ENCODE measurements at regions not wholly inside any gene's neighbourhood (a gene's known extent, or its start where the extent isn't known, plus 50 kb on each side); places are given as distances from the start of the nearest gene placed in this dataset.
"Not testable (repeated sequence)": the region's sequence is repeated elsewhere in the genome, so short reads cannot be mapped to it uniquely, and the experiment has no call there.

- no peak for DNase-seq (ENCODE audit: low spot score)
- intact Hi-C loops (cut with DNase I), result no loop called here
Measured at GRCh38 chrX:487836-488235, 101.1 kb upstream of the PPP2R3B start.

GRCh38 chrX:489820-490219 lies 103.1 kb upstream of the PPP2R3B start:
- intact Hi-C loops (cut with DNase I), result no loop called here
- DNase-seq (ENCODE audit: low spot score), result no peak

- intact Hi-C loops (cut with DNase I), result no loop called here
Measured at GRCh38 chrX:497186-498014, 110.7 kb upstream of the PPP2R3B start.

GRCh38 chrX:498901-499300 lies 112.2 kb upstream of the PPP2R3B start:
- intact Hi-C loops (cut with DNase I); DNase-seq (ENCODE audit: low spot score): not testable (repeated sequence)

More at GRCh38 chrX:497186-498014, 110.7 kb upstream of the PPP2R3B start:
- DNase-seq (ENCODE audit: low spot score), result no peak

GRCh38 chrX:499870-500364 lies 113.2 kb upstream of the PPP2R3B start:
- no peak for DNase-seq (ENCODE audit: low spot score)
- intact Hi-C loops (cut with DNase I), result no loop called here

GRCh38 chrX:500481-501010 lies 113.8 kb upstream of the PPP2R3B start:
- intact Hi-C loops (cut with DNase I), result no loop called here
- no peak for DNase-seq (ENCODE audit: low spot score)

GRCh38 chrX:506341-506740 lies 119.6 kb upstream of the PPP2R3B start:
- DNase-seq (ENCODE audit: low spot score), result no peak
- intact Hi-C loops (cut with DNase I), result no loop called here

GRCh38 chrX:508163-508562 lies 121.5 kb upstream of the PPP2R3B start:
- no peak for DNase-seq (ENCODE audit: low spot score)
- intact Hi-C loops (cut with DNase I), result no loop called here

- not testable (repeated sequence) for DNase-seq (ENCODE audit: low spot score)
Measured at GRCh38 chrX:508821-509220, 121.8 kb upstream of the SHOX start.

GRCh38 chrX:511089-511488 lies 119.5 kb upstream of the SHOX start:
- intact Hi-C loops (cut with DNase I); DNase-seq (ENCODE audit: low spot score): not testable (repeated sequence)

More at GRCh38 chrX:508821-509220, 121.8 kb upstream of the SHOX start:
- intact Hi-C loops (cut with DNase I), result not testable (repeated sequence)

- intact Hi-C loops (cut with DNase I), result no loop called here
Measured at GRCh38 chrX:518319-518718, 112.3 kb upstream of the SHOX start.

GRCh38 chrX:519741-520140 lies 110.8 kb upstream of the SHOX start:
- DNase-seq (ENCODE audit: low spot score), result no peak
- intact Hi-C loops (cut with DNase I), result no loop called here

More at GRCh38 chrX:518319-518718, 112.3 kb upstream of the SHOX start:
- no peak for DNase-seq (ENCODE audit: low spot score)

GRCh38 chrX:522456-522855 lies 108.1 kb upstream of the SHOX start:
- intact Hi-C loops (cut with DNase I), result no loop called here
- DNase-seq (ENCODE audit: low spot score), result no peak

- intact Hi-C loops (cut with DNase I), result no loop called here
- no peak for DNase-seq (ENCODE audit: low spot score)
Measured at GRCh38 chrX:525134-525533, 105.5 kb upstream of the SHOX start.

GRCh38 chrX:526295-527224 lies 104.0 kb upstream of the SHOX start:
- intact Hi-C loops (cut with DNase I), result no loop called here
- DNase-seq (ENCODE audit: low spot score), result no peak

- intact Hi-C loops (cut with DNase I), result no loop called here
- no peak for DNase-seq (ENCODE audit: low spot score)
Measured at GRCh38 chrX:530726-531610, 99.6 kb upstream of the SHOX start.

GRCh38 chrX:531611-531936 lies 99.0 kb upstream of the SHOX start:
- intact Hi-C loops (cut with DNase I), result no loop called here
- no peak for DNase-seq (ENCODE audit: low spot score)

GRCh38 chrX:534804-535203 lies 95.8 kb upstream of the SHOX start:
- no peak for DNase-seq (ENCODE audit: low spot score)
- intact Hi-C loops (cut with DNase I), result no loop called here

- intact Hi-C loops (cut with DNase I), result no loop called here
- DNase-seq (ENCODE audit: low spot score), result no peak
Measured at GRCh38 chrX:536616-537015, 94.0 kb upstream of the SHOX start.
